ENCODE measurements at regions not wholly inside any gene's neighbourhood (a gene's known extent, or its start where the extent isn't known, plus 50 kb on each side); places are given as distances from the start of the nearest gene placed in this dataset.

DNA sequence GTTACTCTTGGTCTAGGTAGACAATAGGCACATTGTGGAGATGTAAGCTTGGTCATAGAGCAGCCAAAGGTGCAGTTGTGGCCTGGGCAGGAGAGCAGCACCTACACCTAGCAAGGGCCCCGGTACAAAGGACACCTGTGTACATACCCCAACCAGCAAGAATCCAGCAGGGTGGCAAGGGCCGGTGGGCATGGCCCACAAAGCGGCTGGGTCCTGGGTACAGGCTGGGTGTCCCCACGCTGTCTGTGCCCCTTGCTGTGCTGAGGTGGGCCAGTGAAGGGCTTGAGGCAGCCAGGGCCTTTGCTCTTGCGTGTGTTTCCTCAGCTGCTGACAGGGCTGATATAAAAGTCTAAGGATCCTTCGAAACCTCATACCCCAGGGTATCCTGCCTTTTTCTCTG, 501.8 kb downstream of the EIPR1 start:
- in situ Hi-C loops (cut with MboI; ENCODE audit: low sequenced_read_pairs): no loop called here

GRCh38 chr2:2875296-2875695, 502.3 kb downstream of the EIPR1 start:
- no peak for DNase-seq (ENCODE audit: low spot score in 2 of 2)
- Histone ChIP-seq H3K9me3 (no peaks in the 10 kb centered on the region), H3K36me3 (replicated peaks) (no peaks in the 10 kb centered on the region), H3K4me3 (no peak overlapping the region), H3K4me1 (no peaks in the 10 kb centered on the region), H3K27me3 (ENCODE audit: low read depth) (no peaks in the 10 kb centered on the region)
- in situ Hi-C loops (cut with MboI; ENCODE audit: low sequenced_read_pairs): no loop called here

More for the DNA sequence above, 501.8 kb downstream of the EIPR1 start:
- H3K9me3 ChIP-seq: no peaks in the 10 kb centered on the region
- H3K36me3 ChIP-seq (replicated peaks): no peaks in the 10 kb centered on the region
- DNase-seq (ENCODE audit: low spot score in 2 of 2): no peak
- H3K4me1 ChIP-seq: no peaks in the 10 kb centered on the region
- H3K27me3 ChIP-seq (ENCODE audit: low read depth): no peaks in the 10 kb centered on the region
- H3K4me3 ChIP-seq: no peak overlapping the region

GRCh38 chr2:2874805-2875204, 502.8 kb downstream of the EIPR1 start:
- in situ Hi-C loops (cut with MboI; ENCODE audit: low sequenced_read_pairs): no loop called here
- Histone ChIP-seq H3K9me3 (no peaks in the 10 kb centered on the region), H3K4me1 (no peaks in the 10 kb centered on the region), H3K4me3 (no peak overlapping the region), H3K36me3 (replicated peaks) (no peaks in the 10 kb centered on the region), H3K27me3 (ENCODE audit: low read depth) (no peaks in the 10 kb centered on the region)
- DNase-seq (ENCODE audit: low spot score in 2 of 2): no peak

- Histone ChIP-seq H3K36me3 (replicated peaks) (no peaks in the 10 kb centered on the region), H3K9me3 (no peaks in the 10 kb centered on the region), H3K4me1 (no peaks in the 10 kb centered on the region), H3K4me3 (no peak overlapping the region), H3K27me3 (ENCODE audit: low read depth) (no peaks in the 10 kb centered on the region)
- in situ Hi-C loops (cut with MboI; ENCODE audit: low sequenced_read_pairs): no loop called here
- DNase-seq (ENCODE audit: low spot score in 2 of 2): no peak
Measured at GRCh38 chr2:2874341-2874740, 503.3 kb downstream of the EIPR1 start.

DNA sequence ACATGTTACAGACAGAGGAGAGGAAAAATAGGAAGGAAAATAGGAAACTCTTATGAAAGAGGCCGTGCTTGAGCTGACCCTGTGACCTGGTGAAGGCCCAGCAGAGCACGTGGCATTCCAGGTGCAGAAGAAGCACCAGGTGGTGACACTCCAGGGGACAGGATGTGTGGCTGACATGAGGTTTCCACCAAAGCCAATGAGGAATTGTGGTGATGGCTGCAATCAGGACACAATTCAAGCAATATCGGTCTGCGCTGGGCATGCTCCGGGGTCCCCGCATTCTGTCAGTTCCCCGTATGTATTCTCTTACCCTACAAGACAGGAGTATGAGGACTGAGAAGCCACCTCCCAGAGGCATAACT, 504.2 kb downstream of the EIPR1 start:
- Histone ChIP-seq H3K4me1 (no peaks in the 10 kb centered on the region), H3K27me3 (ENCODE audit: low read depth) (no peaks in the 10 kb centered on the region), H3K9me3 (no peaks in the 10 kb centered on the region), H3K4me3 (no peak overlapping the region), H3K36me3 (replicated peaks) (no peaks in the 10 kb centered on the region)
- no peak for DNase-seq (ENCODE audit: low spot score in 2 of 2)
- in situ Hi-C loops (cut with MboI; ENCODE audit: low sequenced_read_pairs): no loop called here

- H3K36me3 ChIP-seq (replicated peaks): no peaks in the 10 kb centered on the region
- H3K9me3 ChIP-seq: no peaks in the 10 kb centered on the region
- no peaks in the 10 kb centered on the region for H3K27me3 ChIP-seq (ENCODE audit: low read depth)
- in situ Hi-C loops (cut with MboI; ENCODE audit: low sequenced_read_pairs): no loop called here
- DNase-seq (ENCODE audit: low spot score in 2 of 2): no peak
- no peak overlapping the region for H3K4me3 ChIP-seq
- H3K4me1 ChIP-seq: no peaks in the 10 kb centered on the region
Measured at GRCh38 chr2:2872713-2873449, 504.7 kb downstream of the EIPR1 start.

GRCh38 chr2:2872309-2872617, 505.4 kb downstream of the EIPR1 start:
- no peak for DNase-seq (ENCODE audit: low spot score in 2 of 2)
- H3K27me3 ChIP-seq (ENCODE audit: low read depth): no peaks in the 10 kb centered on the region
- no peaks in the 10 kb centered on the region for H3K4me1 ChIP-seq
- no peak overlapping the region for H3K4me3 ChIP-seq
- in situ Hi-C loops (cut with MboI; ENCODE audit: low sequenced_read_pairs): no loop called here
- H3K36me3 ChIP-seq (replicated peaks): no peaks in the 10 kb centered on the region
- H3K9me3 ChIP-seq: no peaks in the 10 kb centered on the region

GRCh38 chr2:2871480-2872308, 505.9 kb downstream of the EIPR1 start:
- no peak for DNase-seq (ENCODE audit: low spot score in 2 of 2)
- Histone ChIP-seq H3K9me3 (no peaks in the 10 kb centered on the region), H3K36me3 (replicated peaks) (no peaks in the 10 kb centered on the region), H3K27me3 (ENCODE audit: low read depth) (no peaks in the 10 kb centered on the region), H3K4me3 (no peak overlapping the region), H3K4me1 (no peaks in the 10 kb centered on the region)
- in situ Hi-C loops (cut with MboI; ENCODE audit: low sequenced_read_pairs): no loop called here

GRCh38 chr2:2870106-2870505, 507.5 kb downstream of the EIPR1 start:
- Histone ChIP-seq H3K4me3 (no peak overlapping the region), H3K27me3 (ENCODE audit: low read depth) (no peaks in the 10 kb centered on the region), H3K9me3 (no peaks in the 10 kb centered on the region), H3K4me1 (no peaks in the 10 kb centered on the region), H3K36me3 (replicated peaks) (no peaks in the 10 kb centered on the region)
- no peak for DNase-seq (ENCODE audit: low spot score in 2 of 2)
- in situ Hi-C loops (cut with MboI; ENCODE audit: low sequenced_read_pairs): no loop called here

DNA sequence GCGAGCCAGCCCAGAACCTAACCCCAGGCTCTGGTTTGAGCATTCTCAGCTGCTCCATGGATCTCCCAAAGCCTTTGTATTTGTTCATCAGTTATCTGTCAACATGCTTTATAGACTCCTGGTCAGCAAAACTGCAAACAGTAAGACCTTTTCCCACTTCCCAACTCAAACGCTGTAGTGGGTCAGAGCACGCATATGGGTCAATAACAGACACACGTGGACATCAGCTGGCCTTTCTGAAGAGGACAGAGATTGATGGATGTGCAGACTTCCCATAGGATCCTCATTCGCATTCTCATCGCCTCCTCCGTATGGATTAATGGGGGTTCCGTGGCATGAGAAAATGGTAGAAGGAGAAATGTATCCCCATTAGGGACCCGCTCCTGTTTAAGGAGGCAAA, 508.1 kb downstream of the EIPR1 start:
- no peak for DNase-seq (ENCODE audit: low spot score in 2 of 2)
- in situ Hi-C loops (cut with MboI; ENCODE audit: low sequenced_read_pairs): no loop called here

DNA sequence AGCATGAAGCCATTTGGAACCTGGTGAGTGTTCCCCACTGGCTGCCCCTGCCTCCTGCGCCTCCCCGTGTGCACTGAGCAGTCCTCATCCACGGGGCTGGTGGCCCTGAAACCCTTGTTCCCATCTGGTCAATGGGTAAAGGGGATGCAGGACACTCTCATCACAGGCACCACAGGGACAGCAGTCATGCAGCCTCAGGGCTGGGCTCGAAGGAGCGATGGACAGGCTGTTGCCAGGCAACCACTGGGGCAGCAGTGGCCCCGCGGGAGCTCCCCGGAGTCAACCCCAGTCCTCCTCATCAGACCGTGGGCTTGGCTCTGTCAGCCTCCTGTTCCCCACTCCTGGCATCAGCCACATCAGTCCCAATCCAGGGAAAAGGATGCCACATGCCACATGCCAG, 509.5 kb downstream of the EIPR1 start:
- no peak for DNase-seq (ENCODE audit: low spot score in 2 of 2)
- H3K27me3 ChIP-seq (ENCODE audit: low read depth): no peaks in the 10 kb centered on the region
- H3K9me3 ChIP-seq: no peaks in the 10 kb centered on the region
- in situ Hi-C loops (cut with MboI; ENCODE audit: low sequenced_read_pairs): no loop called here
- no peaks in the 10 kb centered on the region for H3K36me3 ChIP-seq (replicated peaks)
- no peaks in the 10 kb centered on the region for H3K4me1 ChIP-seq
- H3K4me3 ChIP-seq: no peak overlapping the region

More for the DNA sequence above, 508.1 kb downstream of the EIPR1 start:
- Histone ChIP-seq H3K4me1 (no peaks in the 10 kb centered on the region), H3K27me3 (ENCODE audit: low read depth) (no peaks in the 10 kb centered on the region), H3K36me3 (replicated peaks) (no peaks in the 10 kb centered on the region), H3K9me3 (no peaks in the 10 kb centered on the region), H3K4me3 (no peak overlapping the region)

DNA sequence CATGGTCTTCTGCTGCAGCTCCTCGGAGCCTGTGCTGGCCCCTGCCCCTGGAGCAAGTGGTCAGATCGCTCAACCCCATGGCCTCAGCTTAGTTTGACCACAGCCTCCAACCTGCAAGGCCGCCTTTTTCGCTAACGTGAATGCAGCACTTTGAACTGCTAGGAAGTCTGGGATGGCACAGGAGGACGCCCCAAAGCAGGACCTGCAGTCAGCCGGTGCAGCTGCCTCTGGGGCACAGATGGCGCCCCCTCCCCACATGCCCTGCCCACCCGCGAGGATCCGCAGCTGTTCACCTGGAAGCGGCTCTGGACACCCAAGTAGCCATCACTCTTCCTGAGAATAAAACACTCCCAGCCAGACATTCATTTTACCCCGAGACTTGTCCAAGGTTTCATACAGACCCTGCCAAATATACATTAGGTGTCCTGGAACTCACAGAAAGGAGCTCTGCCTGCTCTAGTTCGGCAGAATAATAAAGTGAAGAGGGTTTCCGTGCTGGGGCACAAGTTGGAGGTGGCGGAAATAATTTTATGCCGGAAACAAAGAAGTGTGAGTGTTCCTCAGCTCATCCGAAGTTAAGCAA, 510.1 kb downstream of the EIPR1 start:
- no peaks in the 10 kb centered on the region for H3K9me3 ChIP-seq
- H3K4me1 ChIP-seq: no peaks in the 10 kb centered on the region
- no peak for DNase-seq (ENCODE audit: low spot score in 2 of 2)
- in situ Hi-C loops (cut with MboI; ENCODE audit: low sequenced_read_pairs): no loop called here
- H3K36me3 ChIP-seq (replicated peaks): no peaks in the 10 kb centered on the region
- no peaks in the 10 kb centered on the region for H3K27me3 ChIP-seq (ENCODE audit: low read depth)
- H3K4me3 ChIP-seq: no peak overlapping the region

GRCh38 chr2:2866459-2866858, 511.2 kb downstream of the EIPR1 start:
- no peak for DNase-seq (ENCODE audit: low spot score in 2 of 2)
- in situ Hi-C loops (cut with MboI; ENCODE audit: low sequenced_read_pairs): no loop called here

DNA sequence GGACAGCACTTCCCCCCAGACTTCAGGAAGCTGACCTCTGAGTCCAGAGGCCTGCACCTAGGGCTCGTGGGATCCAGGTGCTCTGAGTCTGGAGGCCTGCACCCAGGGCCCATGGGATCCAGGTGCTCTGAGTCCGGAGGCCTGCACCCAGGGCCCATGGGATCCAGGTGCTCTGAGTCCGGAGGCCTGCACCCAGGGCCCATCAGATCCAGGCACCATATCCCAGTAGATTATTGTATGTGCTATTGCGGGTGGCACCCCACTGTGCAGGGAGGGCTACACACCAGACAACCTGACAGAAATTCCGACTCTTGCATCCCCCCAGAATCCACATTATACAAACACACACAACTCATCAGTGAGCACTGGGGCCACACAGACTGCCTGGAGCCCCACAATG, 515.2 kb downstream of the EIPR1 start:
- no peak for DNase-seq (ENCODE audit: low spot score in 2 of 2)

More at GRCh38 chr2:2866459-2866858, 511.2 kb downstream of the EIPR1 start:
- no peaks in the 10 kb centered on the region for H3K4me1 ChIP-seq
- H3K36me3 ChIP-seq (replicated peaks): no peaks in the 10 kb centered on the region
- no peak overlapping the region for H3K4me3 ChIP-seq
- no peaks in the 10 kb centered on the region for H3K27me3 ChIP-seq (ENCODE audit: low read depth)
- no peaks in the 10 kb centered on the region for H3K9me3 ChIP-seq

More for the DNA sequence above, 515.2 kb downstream of the EIPR1 start:
- in situ Hi-C loops (cut with MboI; ENCODE audit: low sequenced_read_pairs): no loop called here
- no peaks in the 10 kb centered on the region for H3K36me3 ChIP-seq (replicated peaks)
- no peaks in the 10 kb centered on the region for H3K4me1 ChIP-seq
- H3K4me3 ChIP-seq: no peak overlapping the region
- no peaks in the 10 kb centered on the region for H3K9me3 ChIP-seq
- no peaks in the 10 kb centered on the region for H3K27me3 ChIP-seq (ENCODE audit: low read depth)
